AG04450 (cell line): ENCODE measurements at regions not wholly inside any gene's neighbourhood (a gene's known extent, or its start where the extent isn't known, plus 50 kb on each side); places are given as distances from the start of the nearest gene placed in this dataset.

Source experiments
- CTCF ChIA-PET: fragments of 300-600, 350-600 bp; formaldehyde crosslinking; extraction: SDS; loops from one replicate; lab custom pipeline; 2022; ENCODE audit warnings: antibody characterized with exemption, inconsistent platforms; lab: Charles Lee
- POLR2A ChIA-PET: fragments of 350-600 bp; formaldehyde crosslinking; extraction: SDS; loops from one replicate; lab custom pipeline; 2021; ENCODE audit warnings: antibody characterized with exemption, inconsistent platforms; lab: Yijun Ruan, JAX
- DNase-seq: peaks from one replicate; pipeline ENCODE4 v3.0.0-alpha.2; 2011; ENCODE audit warnings: low read depth, low spot score
- H3K27ac ChIP-seq: one replicate; pipeline ENCODE4 v1.5.1; 2012; ENCODE audit warnings: low read depth, low read length, control low read depth
- H3K27me3 ChIP-seq: one replicate; pipeline ENCODE4 v1.6.0; 2012; ENCODE audit warnings: low read length; ENCODE audit not compliant: control insufficient read depth, insufficient read depth
- H3K4me3 ChIP-seq: 2 replicates; pipeline ENCODE4 v1.5.1; 2011; ENCODE audit warnings: mild to moderate bottlenecking, low read depth, low read length, control low read depth
- H3K9me3 ChIP-seq: 2 replicates; pipeline ENCODE4 v1.5.1; 2012; ENCODE audit warnings: low read length; ENCODE audit not compliant: control insufficient read depth, insufficient read depth
- TF ChIP-seq, protein P1 (sequence below): IDR thresholded peaks from 2 replicates; pipeline ENCODE4 v1.5.1; 2011; ENCODE audit warnings: low read depth, low read length, control low read depth, inconsistent platforms

DNA sequence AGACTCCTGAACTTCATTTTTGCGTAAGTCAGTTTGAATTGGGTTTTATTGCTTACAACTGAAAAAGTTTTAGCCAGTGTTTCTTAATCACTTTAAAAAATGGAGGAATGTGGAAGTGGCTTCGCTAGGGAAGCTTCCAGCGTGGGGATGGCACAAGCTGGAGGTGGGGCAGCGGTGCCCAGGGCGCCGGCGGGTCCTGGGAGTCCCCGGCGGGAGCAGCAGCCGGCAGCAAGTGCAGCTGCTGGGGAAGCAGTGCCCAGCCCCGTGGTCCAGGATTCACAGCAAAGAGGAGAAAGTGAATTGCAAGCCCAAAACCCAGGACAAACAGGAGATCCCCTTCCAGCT, 301.8 kb upstream of the PROK2 start:
- CTCF ChIA-PET, result no interaction called here
- H3K27ac ChIP-seq, result no peak overlapping the region
- POLR2A ChIA-PET, result no interaction called here

DNA sequence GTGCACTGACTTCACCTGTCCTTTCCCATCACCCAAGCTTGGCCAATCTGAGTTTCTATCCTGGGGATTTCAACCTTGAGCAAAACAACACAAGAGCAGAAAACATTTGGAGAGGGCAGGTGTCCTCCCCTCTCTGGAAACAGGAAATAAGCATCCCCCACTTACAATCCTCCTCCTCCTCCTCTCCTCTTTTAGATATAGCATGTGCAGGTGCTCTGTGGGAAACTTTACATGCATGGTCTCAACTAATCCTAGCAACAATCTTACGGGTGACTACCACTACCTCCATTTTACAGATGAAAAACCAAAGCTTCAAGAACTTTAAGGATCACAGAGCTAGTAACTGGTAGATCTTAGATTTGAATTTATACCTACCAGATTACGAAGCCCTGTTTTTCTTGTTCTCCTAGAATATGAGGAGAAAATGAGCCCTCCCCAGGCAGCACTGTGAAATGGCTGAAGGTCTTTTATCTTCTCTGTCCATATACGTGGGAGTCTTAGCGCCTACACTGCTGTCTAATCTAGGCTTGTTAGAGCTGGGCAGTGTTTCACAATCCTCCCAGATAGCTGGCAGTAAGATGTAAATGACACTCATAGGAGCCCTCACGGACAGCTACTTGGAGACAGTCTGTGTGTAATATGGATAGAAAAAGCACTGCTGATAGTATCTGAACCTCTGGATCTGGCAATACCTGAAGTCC, 301.2 kb upstream of the PROK2 start:
- H3K9me3 ChIP-seq, result no peaks in the 10 kb centered on the region
- DNase-seq, result no peak
- TF ChIP-seq, protein P1, sequence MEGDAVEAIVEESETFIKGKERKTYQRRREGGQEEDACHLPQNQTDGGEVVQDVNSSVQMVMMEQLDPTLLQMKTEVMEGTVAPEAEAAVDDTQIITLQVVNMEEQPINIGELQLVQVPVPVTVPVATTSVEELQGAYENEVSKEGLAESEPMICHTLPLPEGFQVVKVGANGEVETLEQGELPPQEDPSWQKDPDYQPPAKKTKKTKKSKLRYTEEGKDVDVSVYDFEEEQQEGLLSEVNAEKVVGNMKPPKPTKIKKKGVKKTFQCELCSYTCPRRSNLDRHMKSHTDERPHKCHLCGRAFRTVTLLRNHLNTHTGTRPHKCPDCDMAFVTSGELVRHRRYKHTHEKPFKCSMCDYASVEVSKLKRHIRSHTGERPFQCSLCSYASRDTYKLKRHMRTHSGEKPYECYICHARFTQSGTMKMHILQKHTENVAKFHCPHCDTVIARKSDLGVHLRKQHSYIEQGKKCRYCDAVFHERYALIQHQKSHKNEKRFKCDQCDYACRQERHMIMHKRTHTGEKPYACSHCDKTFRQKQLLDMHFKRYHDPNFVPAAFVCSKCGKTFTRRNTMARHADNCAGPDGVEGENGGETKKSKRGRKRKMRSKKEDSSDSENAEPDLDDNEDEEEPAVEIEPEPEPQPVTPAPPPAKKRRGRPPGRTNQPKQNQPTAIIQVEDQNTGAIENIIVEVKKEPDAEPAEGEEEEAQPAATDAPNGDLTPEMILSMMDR, result no peak
- POLR2A ChIA-PET, result no interaction called here
- H3K4me3 ChIP-seq, result no peak overlapping the region
- H3K27me3 ChIP-seq, result peaks cover 2% of the 10 kb centered on the region
- CTCF ChIA-PET, result no interaction called here
- no peak overlapping the region for H3K27ac ChIP-seq

More for the DNA sequence above, 301.8 kb upstream of the PROK2 start:
- peaks cover 2% of the 10 kb centered on the region for H3K27me3 ChIP-seq
- no peak for DNase-seq
- no peaks in the 10 kb centered on the region for H3K9me3 ChIP-seq
- TF ChIP-seq, protein P1, result no peak
- H3K4me3 ChIP-seq, result no peak overlapping the region

DNA sequence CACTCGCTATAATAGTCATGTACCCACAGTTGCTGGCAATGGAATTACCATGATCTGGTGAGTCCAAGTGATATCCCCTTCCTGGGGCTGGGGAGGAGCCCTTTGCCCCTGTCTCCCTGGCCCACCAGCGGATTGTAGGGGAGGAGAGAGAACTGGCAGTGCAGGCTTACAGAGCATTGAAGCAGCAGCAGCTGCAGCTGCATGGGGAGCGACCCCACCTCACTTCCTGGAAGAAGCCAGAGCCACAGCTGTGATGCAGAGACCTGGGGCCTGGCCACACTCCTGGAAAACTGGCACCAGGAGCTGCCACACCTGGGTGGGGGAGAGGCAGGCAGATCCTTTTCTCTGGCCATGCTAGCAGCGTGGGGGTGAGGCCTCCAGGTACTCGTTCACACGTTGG, 300.1 kb upstream of the PROK2 start:
- TF ChIP-seq, protein P1, result no peak
- no peak for DNase-seq
- CTCF ChIA-PET, result no interaction called here
- POLR2A ChIA-PET, result no interaction called here
- H3K27ac ChIP-seq, result no peak overlapping the region
- peaks cover 2% of the 10 kb centered on the region for H3K27me3 ChIP-seq
- H3K9me3 ChIP-seq, result no peaks in the 10 kb centered on the region
- H3K4me3 ChIP-seq, result no peak overlapping the region

DNA sequence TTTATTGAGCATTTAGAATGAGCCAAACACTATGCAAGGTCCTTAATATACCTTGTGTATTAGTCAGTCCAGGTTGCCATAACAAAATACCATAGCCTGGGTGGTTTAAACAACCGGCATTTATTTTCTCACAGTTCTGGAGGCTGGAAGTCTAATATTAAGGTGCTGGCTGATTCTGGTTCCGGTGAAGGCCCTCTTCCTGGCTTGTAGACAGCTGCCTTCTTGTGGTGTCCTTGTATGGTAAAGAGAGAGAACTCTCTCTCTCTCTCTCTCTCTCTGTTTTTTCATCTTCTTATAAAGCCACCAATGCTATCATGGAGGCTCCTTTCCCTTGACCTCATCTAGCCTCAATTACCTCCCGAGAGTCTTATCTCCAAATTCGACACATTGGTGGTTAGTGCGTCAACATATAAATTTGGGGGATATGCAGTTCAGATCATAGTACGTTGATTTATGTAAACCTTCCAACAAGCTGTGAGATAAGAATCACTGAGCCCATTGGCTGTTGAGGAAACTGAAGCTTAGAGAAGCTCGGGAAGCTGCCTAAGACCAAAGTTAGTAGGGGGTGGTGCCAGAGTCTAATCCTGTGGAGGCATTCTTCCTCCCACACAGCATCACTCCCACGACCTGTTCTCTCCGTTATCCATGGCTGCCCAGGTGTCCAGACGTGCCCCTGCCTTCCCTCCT, 298.0 kb upstream of the PROK2 start:
- Histone ChIP-seq H3K27ac (no peak overlapping the region), H3K9me3 (no peaks in the 10 kb centered on the region), H3K27me3 (peaks cover 2% of the 10 kb centered on the region), H3K4me3 (no peak overlapping the region)
- ChIA-PET CTCF (no interaction called here), POLR2A (no interaction called here)
- DNase-seq, result no peak
- TF ChIP-seq, protein P1, result no peak

DNA sequence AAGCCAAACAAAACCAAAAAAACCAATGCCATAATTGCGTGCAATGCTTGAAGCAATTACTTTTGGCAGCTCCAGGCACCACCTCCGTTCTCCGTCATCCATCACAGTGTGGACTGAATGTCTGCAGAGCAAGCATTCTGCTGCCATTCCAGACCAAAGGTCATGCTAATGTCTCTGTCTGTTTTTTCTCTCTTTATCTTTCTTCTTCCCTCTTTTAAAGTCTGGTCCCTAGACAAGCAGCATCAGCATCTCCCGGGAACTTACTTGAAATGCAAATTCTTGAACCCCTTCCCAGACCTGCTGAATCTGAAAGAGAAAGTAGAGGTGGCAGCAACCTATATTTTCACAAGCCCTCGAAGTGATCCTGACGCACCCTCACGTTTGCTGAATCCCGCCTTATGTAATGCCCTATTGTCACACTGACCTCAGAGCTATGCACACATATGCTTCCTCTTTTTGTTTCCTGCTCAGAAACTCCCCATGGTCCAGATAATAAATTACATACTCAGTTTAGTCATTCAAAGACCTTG, 297.3 kb upstream of the PROK2 start:
- no peak overlapping the region for H3K27ac ChIP-seq
- H3K27me3 ChIP-seq, result peaks cover 2% of the 10 kb centered on the region
- no peak overlapping the region for H3K4me3 ChIP-seq
- TF ChIP-seq, protein P1, result no peak
- no peaks in the 10 kb centered on the region for H3K9me3 ChIP-seq
- ChIA-PET POLR2A (no interaction called here), CTCF (no interaction called here)
- DNase-seq, result no peak
